Tibial nerve (tissue), 4 donors: ENCODE measurements at regions not wholly inside any gene's neighbourhood (a gene's known extent, or its start where the extent isn't known, plus 50 kb on each side); places are given as distances from the start of the nearest gene placed in this dataset.

Experiments used
- DNase-seq, 2 donors: peaks; one replicate each; pipeline ENCODE4 v3.0.0-alpha.2; 2019; ENCODE audit warnings: low spot score in 2 of 2
- H3K27ac ChIP-seq, 4 donors: fragments of 200-600 bp; sonication (generic) in 3 of 4; one replicate each; pipeline ENCODE4 v1.5.1; 2017 to 2019; ENCODE audit warnings: mild to moderate bottlenecking in 1 of 4
- H3K27me3 ChIP-seq, 2 donors: fragments of 200-600 bp; sonication (generic) in 1 of 2; one replicate each; pipeline versions ENCODE4 v1.5.1 to v1.6.0; 2017 to 2019
- H3K36me3 ChIP-seq, 3 donors: fragments of 200-600 bp; sonication (generic); one replicate each; pipeline ENCODE4 v1.5.1; 2018 to 2019
- H3K4me1 ChIP-seq, 4 donors: fragments of 200-600 bp; sonication (generic) in 3 of 4; one replicate each; pipeline ENCODE4 v1.5.1; 2017 to 2019
- H3K4me3 ChIP-seq, 4 donors: fragments of 200-600 bp; sonication (generic) in 3 of 4; one replicate each; pipeline ENCODE4 v1.5.1; 2017 to 2019; ENCODE audit warnings: mild to moderate bottlenecking in 1 of 4, moderate library complexity in 1 of 4
- H3K9me3 ChIP-seq, 4 donors: fragments of 200-600 bp; sonication (generic) in 3 of 4; one replicate each; pipeline ENCODE4 v1.5.1; 2017 to 2019
- CTCF ChIP-seq, 5 experiments: fragments of 200-600 bp in 3 of 5; fragments of 450-650 bp in 2 of 5; sonication (generic) in 3 of 5; IDR thresholded peaks; one replicate each; pipeline ENCODE4 v1.5.1; 2016 to 2019; ENCODE audit warnings: antibody characterized with exemption in 5 of 5, mild to moderate bottlenecking in 3 of 5, moderate library complexity in 2 of 5
- EP300 ChIP-seq, 2 donors: sonication (generic); formaldehyde crosslinking; IDR thresholded peaks; one replicate each; pipeline ENCODE4 v1.6.1; 2017; ENCODE audit warnings: antibody characterized with exemption in 2 of 2, mild to moderate bottlenecking in 1 of 2
- POLR2A ChIP-seq, 2 donors: fragments of 450-650 bp; IDR thresholded peaks; one replicate each; pipeline ENCODE4 v1.6.1; 2017; ENCODE audit warnings: antibody characterized with exemption in 2 of 2, mild to moderate bottlenecking in 2 of 2, moderate library complexity in 2 of 2
- WGBS, 2 donors: methylation state at CpG; one replicate each; pipeline ENCODE4 v1.1.5; 2018; 5-methylcytosine and 5-hydroxymethylcytosine counted together

- Histone ChIP-seq H3K27me3 (no peaks in the 10 kb centered on the region), H3K9me3 (no peaks in the 10 kb centered on the region), H3K4me3 (no peak overlapping the region), H3K36me3 (no peaks in the 10 kb centered on the region), H3K27ac (no peak overlapping the region), H3K4me1 (no peaks in the 10 kb centered on the region)
- TF ChIP-seq POLR2A (IDR thresholded peaks at IDR 0.05): no peak
- no peak for TF ChIP-seq EP300 (IDR thresholded peaks at IDR 0.05)
- TF ChIP-seq CTCF (IDR thresholded peaks at IDR 0.05): no peak
- no peak for DNase-seq
- 76 to 83% methylated on average over 1 of the region's 1 CpG for WGBS, 2 donors
Observed at GRCh38 chr9:29668732-29669131, 2095.5 kb upstream of the C9orf72 start.

GRCh38 chr9:29669613-29670012, 2096.3 kb upstream of the C9orf72 start:
- 78% methylated on average over 1 of the region's 1 CpG for WGBS, 2 donors
- no peak for TF ChIP-seq EP300 (IDR thresholded peaks at IDR 0.05)
- no peak for TF ChIP-seq POLR2A (IDR thresholded peaks at IDR 0.05)
- no peak for TF ChIP-seq CTCF (IDR thresholded peaks at IDR 0.05)
- no peaks in the 10 kb centered on the region for H3K9me3 ChIP-seq

GRCh38 chr9:29685531-29685930, 2112.2 kb upstream of the C9orf72 start:
- no peak for DNase-seq
- H3K9me3 ChIP-seq: no peaks in the 10 kb centered on the region
- H3K36me3 ChIP-seq: no peaks in the 10 kb centered on the region
- no peaks in the 10 kb centered on the region for H3K4me1 ChIP-seq
- no peak overlapping the region for H3K4me3 ChIP-seq
- no peak overlapping the region for H3K27ac ChIP-seq
- no peak for TF ChIP-seq CTCF (IDR thresholded peaks at IDR 0.05)
- TF ChIP-seq POLR2A (IDR thresholded peaks at IDR 0.05): no peak
- TF ChIP-seq EP300 (IDR thresholded peaks at IDR 0.05): no peak
- no peaks in the 10 kb centered on the region for H3K27me3 ChIP-seq

More at GRCh38 chr9:29669613-29670012, 2096.3 kb upstream of the C9orf72 start:
- Histone ChIP-seq H3K36me3 (no peaks in the 10 kb centered on the region), H3K27me3 (no peaks in the 10 kb centered on the region), H3K4me1 (no peaks in the 10 kb centered on the region), H3K4me3 (no peak overlapping the region), H3K27ac (no peak overlapping the region)
- no peak for DNase-seq

- Histone ChIP-seq H3K4me3 (no peak overlapping the region), H3K27me3 (no peaks in the 10 kb centered on the region), H3K27ac (no peak overlapping the region), H3K9me3 (peaks cover 0 to 7% (median 0%) of the 10 kb centered on the region in 4 donors), H3K36me3 (no peaks in the 10 kb centered on the region), H3K4me1 (no peaks in the 10 kb centered on the region)
- TF ChIP-seq POLR2A (IDR thresholded peaks at IDR 0.05): no peak
- TF ChIP-seq EP300 (IDR thresholded peaks at IDR 0.05): no peak
- no peak for TF ChIP-seq CTCF (IDR thresholded peaks at IDR 0.05)
- WGBS, 2 donors: 85 to 89% methylated on average over 2 of the region's 2 CpGs
- no peak for DNase-seq
Observed at GRCh38 chr9:29691145-29691544, 2117.9 kb upstream of the C9orf72 start.

GRCh38 chr9:29691758-29692407, 2118.6 kb upstream of the C9orf72 start:
- H3K4me1 ChIP-seq: no peaks in the 10 kb centered on the region
- H3K9me3 ChIP-seq: peaks cover 0 to 7% (median 0%) of the 10 kb centered on the region in 4 donors
- H3K4me3 ChIP-seq: no peak overlapping the region
- DNase-seq: no peak
- H3K27ac ChIP-seq: no peak overlapping the region
- H3K36me3 ChIP-seq: no peaks in the 10 kb centered on the region
- 54 to 56% methylated on average over 7 of the region's 7 CpGs for WGBS, 2 donors
- TF ChIP-seq EP300 (IDR thresholded peaks at IDR 0.05): no peak
- no peak for TF ChIP-seq POLR2A (IDR thresholded peaks at IDR 0.05)
- no peak for TF ChIP-seq CTCF (IDR thresholded peaks at IDR 0.05)
- no peaks in the 10 kb centered on the region for H3K27me3 ChIP-seq
